Tibial nerve (tissue), 4 donors: ENCODE measurements at regions not wholly inside any gene's neighbourhood (a gene's known extent, or its start where the extent isn't known, plus 50 kb on each side); places are given as distances from the start of the nearest gene placed in this dataset.

Source experiments
- CTCF ChIP-seq, 5 experiments: fragments of 200-600 bp in 3 of 5; fragments of 450-650 bp in 2 of 5; sonication (generic) in 3 of 5; IDR thresholded peaks; one replicate each; pipeline ENCODE4 v1.5.1; 2016 to 2019; ENCODE audit warnings: antibody characterized with exemption in 5 of 5, mild to moderate bottlenecking in 3 of 5, moderate library complexity in 2 of 5
- EP300 ChIP-seq, 2 donors: sonication (generic); formaldehyde crosslinking; IDR thresholded peaks; one replicate each; pipeline ENCODE4 v1.6.1; 2017; ENCODE audit warnings: antibody characterized with exemption in 2 of 2, mild to moderate bottlenecking in 1 of 2

DNA sequence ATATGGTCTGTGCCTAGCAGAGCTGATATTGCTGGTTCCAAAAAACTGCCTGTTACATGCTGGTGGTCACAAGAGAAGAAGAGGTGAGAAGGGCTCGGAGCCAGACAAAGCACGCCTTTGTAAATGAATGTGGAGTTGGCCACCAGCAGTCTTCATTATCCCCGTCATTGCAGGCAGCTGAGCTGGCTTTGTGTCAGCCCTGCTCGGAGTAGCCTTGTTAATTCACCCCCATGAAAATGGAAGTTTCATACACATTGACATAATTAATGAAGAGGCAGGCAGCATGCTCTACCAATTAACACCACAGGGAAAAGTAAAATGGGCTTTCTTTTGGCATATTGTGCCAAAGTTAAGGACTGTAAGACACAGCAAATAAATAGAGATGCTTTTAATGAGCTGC is 113.7 kb upstream of the RBFOX1 start:
- no peak for TF ChIP-seq CTCF (IDR thresholded peaks at IDR 0.05)
- no peak for TF ChIP-seq EP300 (IDR thresholded peaks at IDR 0.05)
